HS-5 (cell line): ENCODE measurements at regions not wholly inside any gene's neighbourhood (a gene's known extent, or its start where the extent isn't known, plus 50 kb on each side); places are given as distances from the start of the nearest gene placed in this dataset.
"Not testable (repeated sequence)": the region's sequence is repeated elsewhere in the genome, so short reads cannot be mapped to it uniquely, and the experiment has no call there.

Source experiments
- DNase-seq: peaks from one replicate; pipeline ENCODE4 v3.0.0-alpha.2; 2012; ENCODE audit warnings: low read depth

- DNase-seq, result no peak
Observed at GRCh38 chr9:73344060-73344459, 192.4 kb downstream of the ANXA1 start.

GRCh38 chr9:73347123-73347522, 195.5 kb downstream of the ANXA1 start:
- DNase-seq, result no peak

GRCh38 chr9:73347720-73348119, 196.1 kb downstream of the ANXA1 start:
- no peak for DNase-seq

- no peak for DNase-seq
Observed at GRCh38 chr9:73348471-73348870, 196.8 kb downstream of the ANXA1 start.

- DNase-seq, result no peak
Observed at GRCh38 chr9:73349476-73349875, 197.8 kb downstream of the ANXA1 start.

GRCh38 chr9:73357607-73358006, 205.9 kb downstream of the ANXA1 start:
- no peak for DNase-seq

GRCh38 chr9:73370053-73370452, 218.4 kb downstream of the ANXA1 start:
- peak; percentile 23 for DNase-seq

GRCh38 chr9:73371801-73372200, 220.1 kb downstream of the ANXA1 start:
- no peak for DNase-seq

GRCh38 chr9:73380411-73380810, 228.7 kb downstream of the ANXA1 start:
- DNase-seq, result no peak

GRCh38 chr9:73402081-73403028, 250.7 kb downstream of the ANXA1 start:
- DNase-seq, result no peak

- DNase-seq, result no peak
Observed at GRCh38 chr9:73411494-73411893, 259.8 kb downstream of the ANXA1 start.

- DNase-seq, result no peak
Observed at GRCh38 chr9:73412874-73413273, 261.2 kb downstream of the ANXA1 start.

- no peak for DNase-seq
Observed at GRCh38 chr9:73423891-73424290, 272.2 kb downstream of the ANXA1 start.

- no peak for DNase-seq
Observed at GRCh38 chr9:73426269-73426668, 274.6 kb downstream of the ANXA1 start.

GRCh38 chr9:73434826-73435225, 283.2 kb downstream of the ANXA1 start:
- DNase-seq, result no peak

- peak; percentile 48 for DNase-seq
Observed at GRCh38 chr9:73437758-73438157, 286.1 kb downstream of the ANXA1 start.

- DNase-seq, result not testable (repeated sequence)
Observed at GRCh38 chr9:73439839-73440238, 288.2 kb downstream of the ANXA1 start.

GRCh38 chr9:73441223-73441622, 289.6 kb downstream of the ANXA1 start:
- no peak for DNase-seq

- DNase-seq, result peak; percentile 62
Observed at GRCh38 chr9:73441890-73442818, 290.5 kb downstream of the ANXA1 start.

- no peak for DNase-seq
Observed at GRCh38 chr9:73444821-73445220, 293.2 kb downstream of the ANXA1 start.

- not testable (repeated sequence) for DNase-seq
Observed at GRCh38 chr9:73445384-73445783, 293.7 kb downstream of the ANXA1 start.

- DNase-seq, result no peak
Observed at GRCh38 chr9:73446306-73446705, 294.6 kb downstream of the ANXA1 start.

GRCh38 chr9:73451003-73451402, 299.3 kb downstream of the ANXA1 start:
- no peak for DNase-seq
